Hepatocyte (in vitro differentiated cells): ENCODE measurements at regions not wholly inside any gene's neighbourhood (a gene's known extent, or its start where the extent isn't known, plus 50 kb on each side); places are given as distances from the start of the nearest gene placed in this dataset.

Source experiments
- EZH2 ChIP-seq: fragments of 200-600 bp; sonication (generic); IDR thresholded peaks from 2 replicates; pipeline ENCODE4 v1.6.1; 2016; ENCODE audit warnings: antibody characterized with exemption, mild to moderate bottlenecking, borderline replicate concordance
- TF ChIP-seq, protein P1 (sequence below): fragments of 200-600 bp; sonication (generic); IDR thresholded peaks from 2 replicates; pipeline ENCODE4 v1.5.1; 2016; ENCODE audit warnings: antibody characterized with exemption, mild to moderate bottlenecking; ENCODE audit not compliant: poor library complexity

DNA sequence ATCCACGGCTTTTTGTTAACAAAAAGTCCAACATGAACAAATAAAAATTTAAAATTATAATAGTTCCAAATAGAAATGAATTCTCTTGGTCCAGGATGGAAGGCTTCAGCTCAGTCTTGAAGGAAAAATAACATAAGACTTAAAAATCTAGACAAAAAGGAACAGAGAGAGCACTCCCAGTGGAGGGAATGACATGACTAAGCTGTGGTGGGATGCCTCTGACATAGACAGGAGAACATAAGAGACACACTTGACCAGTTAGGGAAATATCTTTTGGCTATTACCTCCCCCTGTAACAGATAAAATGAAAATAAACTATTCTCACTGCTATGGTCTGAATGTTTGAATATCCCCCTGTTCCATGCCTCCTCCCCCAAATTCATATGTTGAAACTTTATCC, 106.8 kb downstream of the BBS10 start:
- TF ChIP-seq, protein P1, sequence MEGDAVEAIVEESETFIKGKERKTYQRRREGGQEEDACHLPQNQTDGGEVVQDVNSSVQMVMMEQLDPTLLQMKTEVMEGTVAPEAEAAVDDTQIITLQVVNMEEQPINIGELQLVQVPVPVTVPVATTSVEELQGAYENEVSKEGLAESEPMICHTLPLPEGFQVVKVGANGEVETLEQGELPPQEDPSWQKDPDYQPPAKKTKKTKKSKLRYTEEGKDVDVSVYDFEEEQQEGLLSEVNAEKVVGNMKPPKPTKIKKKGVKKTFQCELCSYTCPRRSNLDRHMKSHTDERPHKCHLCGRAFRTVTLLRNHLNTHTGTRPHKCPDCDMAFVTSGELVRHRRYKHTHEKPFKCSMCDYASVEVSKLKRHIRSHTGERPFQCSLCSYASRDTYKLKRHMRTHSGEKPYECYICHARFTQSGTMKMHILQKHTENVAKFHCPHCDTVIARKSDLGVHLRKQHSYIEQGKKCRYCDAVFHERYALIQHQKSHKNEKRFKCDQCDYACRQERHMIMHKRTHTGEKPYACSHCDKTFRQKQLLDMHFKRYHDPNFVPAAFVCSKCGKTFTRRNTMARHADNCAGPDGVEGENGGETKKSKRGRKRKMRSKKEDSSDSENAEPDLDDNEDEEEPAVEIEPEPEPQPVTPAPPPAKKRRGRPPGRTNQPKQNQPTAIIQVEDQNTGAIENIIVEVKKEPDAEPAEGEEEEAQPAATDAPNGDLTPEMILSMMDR = no peak
- TF ChIP-seq EZH2 = no peak
